AG10803 (cell line): ENCODE measurements at regions not wholly inside any gene's neighbourhood (a gene's known extent, or its start where the extent isn't known, plus 50 kb on each side); places are given as distances from the start of the nearest gene placed in this dataset.

Source experiments
- DNase-seq: peaks from one replicate; pipeline ENCODE4 v3.0.0; 2010; ENCODE audit warnings: low read depth
- H3K4me3 ChIP-seq: 2 replicates; pipeline ENCODE4 v1.5.1; 2011; ENCODE audit warnings: mild to moderate bottlenecking, low read length, control low read depth
- TF ChIP-seq, protein P1 (sequence below): conservative IDR thresholded peaks from 2 replicates; pipeline ENCODE4 v1.5.1; 2011; ENCODE audit warnings: mild to moderate bottlenecking, low read length, control low read depth, inconsistent platforms

GRCh38 chr4:57553728-57554127 lies 443.5 kb upstream of the IGFBP7 start:
- TF ChIP-seq, protein P1, sequence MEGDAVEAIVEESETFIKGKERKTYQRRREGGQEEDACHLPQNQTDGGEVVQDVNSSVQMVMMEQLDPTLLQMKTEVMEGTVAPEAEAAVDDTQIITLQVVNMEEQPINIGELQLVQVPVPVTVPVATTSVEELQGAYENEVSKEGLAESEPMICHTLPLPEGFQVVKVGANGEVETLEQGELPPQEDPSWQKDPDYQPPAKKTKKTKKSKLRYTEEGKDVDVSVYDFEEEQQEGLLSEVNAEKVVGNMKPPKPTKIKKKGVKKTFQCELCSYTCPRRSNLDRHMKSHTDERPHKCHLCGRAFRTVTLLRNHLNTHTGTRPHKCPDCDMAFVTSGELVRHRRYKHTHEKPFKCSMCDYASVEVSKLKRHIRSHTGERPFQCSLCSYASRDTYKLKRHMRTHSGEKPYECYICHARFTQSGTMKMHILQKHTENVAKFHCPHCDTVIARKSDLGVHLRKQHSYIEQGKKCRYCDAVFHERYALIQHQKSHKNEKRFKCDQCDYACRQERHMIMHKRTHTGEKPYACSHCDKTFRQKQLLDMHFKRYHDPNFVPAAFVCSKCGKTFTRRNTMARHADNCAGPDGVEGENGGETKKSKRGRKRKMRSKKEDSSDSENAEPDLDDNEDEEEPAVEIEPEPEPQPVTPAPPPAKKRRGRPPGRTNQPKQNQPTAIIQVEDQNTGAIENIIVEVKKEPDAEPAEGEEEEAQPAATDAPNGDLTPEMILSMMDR = no peak
- DNase-seq = no peak
- H3K4me3 ChIP-seq = no peak overlapping the region

DNA sequence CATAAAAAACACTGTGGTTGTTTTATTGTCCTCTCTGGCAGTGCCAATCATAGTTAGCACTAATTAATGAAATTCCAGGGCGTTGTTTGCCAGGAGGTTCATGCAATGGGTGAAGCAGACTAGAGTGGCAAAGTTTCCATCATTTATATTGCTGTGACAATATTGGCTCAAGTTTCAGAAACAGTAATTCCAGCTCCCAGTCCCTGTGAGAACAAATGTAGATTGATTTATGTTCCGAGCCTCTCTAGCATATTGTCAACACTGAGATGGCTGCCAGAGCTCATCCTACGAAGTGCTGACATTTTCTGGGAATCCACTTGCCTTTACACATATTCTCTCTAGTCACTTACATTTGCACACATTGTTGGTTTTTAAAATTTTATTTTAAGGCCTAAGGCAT lies 440.0 kb upstream of the IGFBP7 start:
- no peak for DNase-seq
- TF ChIP-seq, protein P1 = no peak
- no peak overlapping the region for H3K4me3 ChIP-seq

- no peak for DNase-seq
- no peak overlapping the region for H3K4me3 ChIP-seq
- TF ChIP-seq, protein P1 = no peak
These were observed 438.7 kb upstream of the IGFBP7 start for GRCh38 chr4:57548856-57549255.

GRCh38 chr4:57544811-57545654 lies 434.8 kb upstream of the IGFBP7 start:
- no peak for DNase-seq
- TF ChIP-seq, protein P1 = no peak
- H3K4me3 ChIP-seq = no peak overlapping the region

GRCh38 chr4:57504797-57505530 lies 394.8 kb upstream of the IGFBP7 start:
- no peak for DNase-seq
- no peak overlapping the region for H3K4me3 ChIP-seq
- TF ChIP-seq, protein P1 = no peak

- no peak for DNase-seq
- no peak overlapping the region for H3K4me3 ChIP-seq
- TF ChIP-seq, protein P1 = no peak
These were observed 394.0 kb upstream of the IGFBP7 start for GRCh38 chr4:57504139-57504538.
